ENCODE measurements at regions not wholly inside any gene's neighbourhood (a gene's known extent, or its start where the extent isn't known, plus 50 kb on each side); places are given as distances from the start of the nearest gene placed in this dataset.

DNA sequence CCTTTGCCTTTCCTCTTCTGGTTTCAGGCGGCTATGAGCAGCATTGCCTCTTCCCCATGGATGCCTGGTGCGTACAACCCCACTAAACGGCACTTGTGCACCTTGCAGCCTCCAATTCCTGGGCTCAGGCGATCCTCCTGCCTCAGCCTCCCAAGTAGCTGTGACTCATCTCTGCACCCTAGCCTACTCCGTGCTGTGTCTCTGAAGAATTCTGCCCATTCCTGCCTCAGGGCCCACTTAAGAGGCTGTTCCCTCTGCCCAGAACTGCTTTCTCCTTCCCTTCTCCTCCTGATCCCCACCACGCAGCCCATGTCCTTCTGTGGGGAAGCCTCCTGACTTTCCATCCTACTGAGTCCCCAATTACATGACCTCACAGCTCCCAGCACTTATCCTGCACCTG, 142.2 kb upstream of the ZNF507 start:
- Histone ChIP-seq H3K9me3 (no peaks in the 10 kb centered on the region), H3K27ac (no peak overlapping the region), H3K27me3 (no peaks in the 10 kb centered on the region), H3K4me1 (no peaks in the 10 kb centered on the region), H3K36me3 (ENCODE audit: low read depth, missing control alignments) (no peaks in the 10 kb centered on the region), H3K4me3 (no peak overlapping the region)
- TF ChIP-seq, protein P1, sequence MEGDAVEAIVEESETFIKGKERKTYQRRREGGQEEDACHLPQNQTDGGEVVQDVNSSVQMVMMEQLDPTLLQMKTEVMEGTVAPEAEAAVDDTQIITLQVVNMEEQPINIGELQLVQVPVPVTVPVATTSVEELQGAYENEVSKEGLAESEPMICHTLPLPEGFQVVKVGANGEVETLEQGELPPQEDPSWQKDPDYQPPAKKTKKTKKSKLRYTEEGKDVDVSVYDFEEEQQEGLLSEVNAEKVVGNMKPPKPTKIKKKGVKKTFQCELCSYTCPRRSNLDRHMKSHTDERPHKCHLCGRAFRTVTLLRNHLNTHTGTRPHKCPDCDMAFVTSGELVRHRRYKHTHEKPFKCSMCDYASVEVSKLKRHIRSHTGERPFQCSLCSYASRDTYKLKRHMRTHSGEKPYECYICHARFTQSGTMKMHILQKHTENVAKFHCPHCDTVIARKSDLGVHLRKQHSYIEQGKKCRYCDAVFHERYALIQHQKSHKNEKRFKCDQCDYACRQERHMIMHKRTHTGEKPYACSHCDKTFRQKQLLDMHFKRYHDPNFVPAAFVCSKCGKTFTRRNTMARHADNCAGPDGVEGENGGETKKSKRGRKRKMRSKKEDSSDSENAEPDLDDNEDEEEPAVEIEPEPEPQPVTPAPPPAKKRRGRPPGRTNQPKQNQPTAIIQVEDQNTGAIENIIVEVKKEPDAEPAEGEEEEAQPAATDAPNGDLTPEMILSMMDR (IDR thresholded peaks at IDR 0.05) = no peak
- no peak for TF ChIP-seq POLR2A (IDR thresholded peaks at IDR 0.05)
- intact Hi-C loops (cut with DNase I; ENCODE audit: low total_unique reads) = no loop called here
- DNase-seq = no peak
- 90 to 94% methylated on average over 5 to 6 of the region's 6 CpGs for WGBS, 2 donors

GRCh38 chr19:32206065-32206464, 139.3 kb upstream of the ZNF507 start:
- intact Hi-C loops (cut with DNase I; ENCODE audit: low total_unique reads) = no loop called here
- Histone ChIP-seq H3K9me3 (no peaks in the 10 kb centered on the region), H3K27ac (no peak overlapping the region), H3K27me3 (no peaks in the 10 kb centered on the region), H3K4me1 (no peaks in the 10 kb centered on the region), H3K4me3 (no peak overlapping the region), H3K36me3 (ENCODE audit: low read depth, missing control alignments) (no peaks in the 10 kb centered on the region)
- no peak for TF ChIP-seq POLR2A (IDR thresholded peaks at IDR 0.05)
- TF ChIP-seq, protein P1 (IDR thresholded peaks at IDR 0.05) = no peak
- 67 to 70% methylated on average over 5 of the region's 5 CpGs for WGBS, 2 donors
- no peak for DNase-seq

DNA sequence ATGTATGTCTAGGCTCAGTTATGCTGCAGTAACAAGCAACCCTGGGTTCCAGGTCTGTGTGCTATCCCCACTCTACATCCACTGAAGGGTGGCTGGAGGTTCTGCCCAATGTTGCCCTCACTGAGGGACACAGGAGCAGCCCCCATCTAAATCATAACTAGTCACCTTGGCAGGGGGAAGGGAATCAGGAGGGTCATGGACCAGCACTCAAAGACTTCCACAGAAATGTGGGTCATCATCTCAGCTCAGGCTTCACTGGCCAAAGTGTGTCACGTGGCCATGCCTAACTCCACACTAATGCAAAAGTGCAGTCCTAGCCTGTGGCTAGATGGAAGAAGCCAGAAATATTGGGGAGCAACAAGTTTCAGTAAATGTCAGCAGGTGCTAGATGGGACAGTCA, 137.3 kb upstream of the ZNF507 start:
- Histone ChIP-seq H3K36me3 (ENCODE audit: low read depth, missing control alignments) (no peaks in the 10 kb centered on the region), H3K4me1 (no peaks in the 10 kb centered on the region), H3K27ac (no peak overlapping the region), H3K27me3 (no peaks in the 10 kb centered on the region), H3K4me3 (no peak overlapping the region), H3K9me3 (no peaks in the 10 kb centered on the region)
- 70% methylated on average over 1 of the region's 1 CpG; no CpG with 5 or more reads in 1 of the 2 donors for WGBS, 2 donors
- TF ChIP-seq POLR2A (IDR thresholded peaks at IDR 0.05) = no peak
- TF ChIP-seq, protein P1 (IDR thresholded peaks at IDR 0.05) = no peak
- DNase-seq = no peak
- intact Hi-C loops (cut with DNase I; ENCODE audit: low total_unique reads) = no loop called here

DNA sequence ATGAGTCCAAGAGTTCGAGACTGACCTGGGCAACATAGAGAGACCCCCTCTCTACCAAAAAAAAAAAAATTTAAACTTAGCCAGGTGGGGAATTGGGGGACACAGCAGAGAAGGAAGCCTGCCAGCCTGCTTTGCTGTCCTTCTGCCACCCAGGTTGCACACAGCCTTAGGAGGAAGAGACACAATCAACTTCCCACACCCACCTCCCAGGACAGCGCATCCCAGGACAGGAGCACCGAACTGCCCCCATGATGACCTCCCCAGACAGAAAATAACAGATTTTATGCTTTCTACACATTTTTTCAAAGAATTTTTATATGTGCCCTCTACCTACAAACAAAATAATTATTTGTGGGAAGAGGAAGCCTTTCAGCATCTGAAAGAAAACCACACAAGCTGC, 126.0 kb upstream of the ZNF507 start:
- intact Hi-C loops (cut with DNase I; ENCODE audit: low total_unique reads) = no loop called here
- Histone ChIP-seq H3K4me3 (no peak overlapping the region), H3K27ac (no peak overlapping the region), H3K36me3 (ENCODE audit: low read depth, missing control alignments) (no peaks in the 10 kb centered on the region), H3K4me1 (no peaks in the 10 kb centered on the region), H3K9me3 (no peaks in the 10 kb centered on the region), H3K27me3 (no peaks in the 10 kb centered on the region)
- WGBS, 2 donors = 88% methylated on average over 3 of the region's 3 CpGs
- DNase-seq = no peak
- TF ChIP-seq, protein P1 (IDR thresholded peaks at IDR 0.05) = no peak
- TF ChIP-seq POLR2A (IDR thresholded peaks at IDR 0.05) = no peak

DNA sequence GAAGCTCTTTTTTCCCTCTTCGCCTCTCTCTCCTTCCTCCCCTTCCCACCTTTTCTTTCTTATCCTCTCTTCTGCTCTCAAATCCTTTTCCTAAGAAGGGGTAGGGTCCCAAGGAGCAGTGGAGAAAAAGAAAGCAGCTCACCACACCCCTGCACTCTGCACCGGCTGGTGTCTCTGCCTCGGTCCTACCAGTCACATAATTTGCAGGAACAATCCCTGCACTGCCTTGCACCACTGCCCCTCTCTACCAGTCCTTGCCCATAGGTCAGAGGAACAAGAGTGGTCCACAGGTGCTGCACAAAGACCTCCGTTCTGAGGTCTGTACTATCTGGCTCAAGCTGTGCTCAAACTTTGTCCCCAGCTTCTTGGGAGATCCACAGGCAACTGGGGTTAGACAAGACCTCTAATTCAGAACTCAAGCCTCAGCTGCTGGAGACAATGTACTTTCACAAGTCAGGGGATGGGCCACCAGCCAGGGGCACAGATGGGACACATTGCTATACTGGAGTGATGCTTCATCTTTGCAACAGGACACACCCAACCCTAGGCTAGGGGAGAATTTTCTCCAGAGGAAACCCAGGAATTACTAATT, 125.4 kb upstream of the ZNF507 start:
- Histone ChIP-seq H3K27me3 (no peaks in the 10 kb centered on the region), H3K27ac (no peak overlapping the region), H3K4me3 (no peak overlapping the region), H3K4me1 (no peaks in the 10 kb centered on the region), H3K9me3 (no peaks in the 10 kb centered on the region), H3K36me3 (ENCODE audit: low read depth, missing control alignments) (no peaks in the 10 kb centered on the region)
- no peak for DNase-seq
- intact Hi-C loops (cut with DNase I; ENCODE audit: low total_unique reads) = loop anchor here (5.0 kb wide), 1 partner anchor 1533 kb away; no protein-coding TSS in a partner anchor
- WGBS, 2 donors = 77 to 88% methylated on average over 4 of the region's 4 CpGs
- no peak for TF ChIP-seq POLR2A (IDR thresholded peaks at IDR 0.05)
- TF ChIP-seq, protein P1 (IDR thresholded peaks at IDR 0.05) = no peak
